ENCODE measurements at regions not wholly inside any gene's neighbourhood (a gene's known extent, or its start where the extent isn't known, plus 50 kb on each side); places are given as distances from the start of the nearest gene placed in this dataset.

DNA sequence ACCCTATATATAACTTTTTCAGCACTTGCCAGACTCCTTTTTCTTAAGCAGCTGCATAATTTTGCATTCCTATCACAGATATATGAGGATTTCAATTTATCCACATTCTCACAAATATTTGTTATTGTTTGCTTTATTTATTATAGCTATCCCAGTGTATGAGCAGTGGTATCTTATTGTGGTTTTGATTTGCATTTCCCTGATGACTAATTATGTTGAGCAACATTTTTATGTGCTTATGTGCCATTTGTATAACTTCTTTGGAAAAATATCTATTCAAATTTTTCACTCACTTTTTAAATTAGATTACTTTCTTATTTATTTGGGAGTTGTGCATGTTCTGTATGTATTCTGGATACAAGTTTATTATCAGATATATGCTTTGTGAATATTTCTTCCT, 361.9 kb downstream of the KCTD8 start:
- TF ChIP-seq SUZ12 (IDR thresholded peaks at IDR 0.05; ENCODE audit: extremely low read depth, insufficient read depth, insufficient read length): no peak
- TF ChIP-seq YY1 (IDR thresholded peaks at IDR 0.05; ENCODE audit: insufficient read depth, insufficient read length): no peak
- TF ChIP-seq ZNF274 (IDR thresholded peaks at IDR 0.05; ENCODE audit: low read depth, low read length): no peak
